NCI-H1105 treated with DMSO at 0.1 percent for 48 hours (cell line): ENCODE measurements at regions not wholly inside any gene's neighbourhood (a gene's known extent, or its start where the extent isn't known, plus 50 kb on each side); places are given as distances from the start of the nearest gene placed in this dataset.

ENCODE experiments used
- DNase-seq: peaks from one replicate; lab custom pipeline; 2025; lab: John Stamatoyannopoulos, UW

- DNase-seq, result no peak
These were observed 484.8 kb upstream of the GRIA1 start for GRCh38 chr5:153005711-153006110.

- DNase-seq, result no peak
These were observed 483.8 kb upstream of the GRIA1 start for GRCh38 chr5:153006681-153007080.

GRCh38 chr5:153014194-153014593, 476.3 kb upstream of the GRIA1 start:
- DNase-seq, result no peak

- DNase-seq, result no peak
These were observed 472.3 kb upstream of the GRIA1 start for GRCh38 chr5:153018121-153018520.

GRCh38 chr5:153030755-153031725, 459.4 kb upstream of the GRIA1 start:
- DNase-seq, result no peak

GRCh38 chr5:153039501-153039900, 451.0 kb upstream of the GRIA1 start:
- no peak for DNase-seq

- no peak for DNase-seq
These were observed 446.6 kb upstream of the GRIA1 start for GRCh38 chr5:153043886-153044285.

GRCh38 chr5:153050496-153051179, 439.8 kb upstream of the GRIA1 start:
- DNase-seq, result no peak

- DNase-seq, result no peak
These were observed 424.2 kb upstream of the GRIA1 start for GRCh38 chr5:153066281-153066680.

- no peak for DNase-seq
These were observed 422.6 kb upstream of the GRIA1 start for GRCh38 chr5:153067869-153068268.

- no peak for DNase-seq
These were observed 411.1 kb upstream of the GRIA1 start for GRCh38 chr5:153079396-153079795.

GRCh38 chr5:153080940-153081339, 409.5 kb upstream of the GRIA1 start:
- DNase-seq, result no peak

GRCh38 chr5:153081385-153081784, 409.1 kb upstream of the GRIA1 start:
- DNase-seq, result no peak

GRCh38 chr5:153084511-153084910, 406.0 kb upstream of the GRIA1 start:
- no peak for DNase-seq

GRCh38 chr5:153086486-153086885, 404.0 kb upstream of the GRIA1 start:
- DNase-seq, result peak; percentile 30

- DNase-seq, result no peak
These were observed 401.9 kb upstream of the GRIA1 start for GRCh38 chr5:153088538-153088937.

- DNase-seq, result no peak
These were observed 396.1 kb upstream of the GRIA1 start for GRCh38 chr5:153094333-153094732.

GRCh38 chr5:153096381-153096780, 394.1 kb upstream of the GRIA1 start:
- DNase-seq, result no peak

- DNase-seq, result no peak
These were observed 391.1 kb upstream of the GRIA1 start for GRCh38 chr5:153099328-153099727.

- no peak for DNase-seq
These were observed 389.0 kb upstream of the GRIA1 start for GRCh38 chr5:153101235-153102180.

GRCh38 chr5:153116916-153117315, 373.6 kb upstream of the GRIA1 start:
- DNase-seq, result no peak

GRCh38 chr5:153118018-153118417, 372.5 kb upstream of the GRIA1 start:
- DNase-seq, result no peak
